ENCODE measurements at regions not wholly inside any gene's neighbourhood (a gene's known extent, or its start where the extent isn't known, plus 50 kb on each side); places are given as distances from the start of the nearest gene placed in this dataset.

DNA sequence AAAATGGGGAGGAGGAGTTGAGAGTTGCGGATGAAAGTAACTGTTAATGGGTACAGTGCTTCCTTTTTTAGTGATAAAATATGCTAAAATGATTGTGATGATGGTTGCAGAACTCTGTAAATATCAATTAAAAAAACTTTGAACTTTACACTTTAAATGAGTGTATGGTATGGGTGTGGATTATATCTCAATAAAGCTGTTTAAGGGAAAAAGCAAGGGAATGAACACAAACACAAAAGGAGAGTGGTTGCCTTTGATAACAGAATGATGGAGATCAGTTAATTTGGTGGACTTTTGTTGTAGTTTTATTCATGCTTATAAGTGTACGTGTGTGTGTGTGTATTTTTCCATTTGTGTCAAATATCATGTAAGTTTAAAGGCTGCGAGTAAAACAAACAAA lies 186.1 kb downstream of the ZNF608 start:
- TF ChIP-seq EZH2 (IDR thresholded peaks at IDR 0.05) (no peak), POLR2AphosphoS5 (IDR thresholded peaks at IDR 0.05; ENCODE audit: borderline replicate concordance, low read depth, low read length) (no peak), FOXP2 (optimal IDR thresholded peaks at IDR 0.05; ENCODE audit: control extremely low read depth, extremely low read length, insufficient read depth) (no peak)
